ENCODE measurements at regions not wholly inside any gene's neighbourhood (a gene's known extent, or its start where the extent isn't known, plus 50 kb on each side); places are given as distances from the start of the nearest gene placed in this dataset.

GRCh38 chr14:38129705-38130104 lies 78.0 kb upstream of the SSTR1 start:
- H3K4me1 Mint-ChIP-seq = no peaks in the 10 kb centered on the region
- H3K4me3 Mint-ChIP-seq = no peak overlapping the region
- no peaks in the 10 kb centered on the region for H4K20me1 ChIP-seq (ENCODE audit: insufficient read depth, low read length)
- DNase-seq = no peak
- no peaks in the 10 kb centered on the region for H3K4me1 ChIP-seq (ENCODE audit: control insufficient read depth in 1 of 2, insufficient read depth in 2 of 2, low read length in 2 of 2)
- H3K27me3 ChIP-seq (ENCODE audit: control insufficient read depth in 2 of 2, insufficient read depth in 2 of 2, low read length in 2 of 2) = no peaks in the 10 kb centered on the region
- H3K9me3 ChIP-seq (replicated peaks in 1 of 2; ENCODE audit: control insufficient read depth in 1 of 2, insufficient read depth in 1 of 2, low read length in 2 of 2) = no peaks in the 10 kb centered on the region
- intact Hi-C loops (cut with micrococcal nuclease) = no loop called here
- H3K36me3 ChIP-seq (replicated peaks in 1 of 2; ENCODE audit: control insufficient read depth in 1 of 2, insufficient read depth in 2 of 2, low read length in 2 of 2) = no peaks in the 10 kb centered on the region
- no peak overlapping the region for H3K9ac ChIP-seq (ENCODE audit: insufficient read depth, low read length, poor library complexity, severe bottlenecking)
- no peak overlapping the region for H3K27ac ChIP-seq (ENCODE audit: low read depth in 1 of 2, low read length in 2 of 2)
- H3K4me3 ChIP-seq (replicated peaks in 1 of 3; ENCODE audit: low read depth in 2 of 3, low read length in 3 of 3) = no peak overlapping the region
- H3K4me2 ChIP-seq (replicated peaks; ENCODE audit: extremely low read depth, low read length, poor library complexity, severe bottlenecking) = no peak overlapping the region
- H3K36me3 Mint-ChIP-seq = no peaks in the 10 kb centered on the region
- no peaks in the 10 kb centered on the region for H3K27me3 Mint-ChIP-seq (ENCODE audit: low read depth in 3 of 3)
- H3K9me3 Mint-ChIP-seq = peaks cover 0 to 4% (median 0%) of the 10 kb centered on the region in 7 donors
- H3K27ac Mint-ChIP-seq = no peak overlapping the region
- WGBS (ENCODE audit: insufficient coverage) = no CpG with 5 or more reads among the region's 5 CpGs
- H2AFZ ChIP-seq (ENCODE audit: insufficient read depth, low read depth, low read length, poor library complexity, severe bottlenecking) = no peak overlapping the region
- TF ChIP-seq CTCF (IDR thresholded peaks at IDR 0.05) = no peak
- no peaks in the 10 kb centered on the region for H3K79me2 ChIP-seq (ENCODE audit: insufficient read depth, low read length)

GRCh38 chr14:38134416-38135030 lies 73.2 kb upstream of the SSTR1 start:
- Histone ChIP-seq H3K9ac (ENCODE audit: insufficient read depth, low read length, poor library complexity, severe bottlenecking) (no peak overlapping the region), H3K79me2 (ENCODE audit: insufficient read depth, low read length) (no peaks in the 10 kb centered on the region), H3K27me3 (ENCODE audit: control insufficient read depth in 2 of 2, insufficient read depth in 2 of 2, low read length in 2 of 2) (no peaks in the 10 kb centered on the region), H3K4me2 (replicated peaks; ENCODE audit: extremely low read depth, low read length, poor library complexity, severe bottlenecking) (no peak overlapping the region), H3K9me3 (replicated peaks in 1 of 2; ENCODE audit: control insufficient read depth in 1 of 2, insufficient read depth in 1 of 2, low read length in 2 of 2) (no peaks in the 10 kb centered on the region), H3K36me3 (replicated peaks in 1 of 2; ENCODE audit: control insufficient read depth in 1 of 2, insufficient read depth in 2 of 2, low read length in 2 of 2) (no peaks in the 10 kb centered on the region), H3K27ac (ENCODE audit: low read depth in 1 of 2, low read length in 2 of 2) (no peak overlapping the region), H2AFZ (ENCODE audit: insufficient read depth, low read depth, low read length, poor library complexity, severe bottlenecking) (no peak overlapping the region), H3K4me3 (replicated peaks in 1 of 3; ENCODE audit: low read depth in 2 of 3, low read length in 3 of 3) (no peak overlapping the region), H4K20me1 (ENCODE audit: insufficient read depth, low read length) (no peaks in the 10 kb centered on the region), H3K4me1 (ENCODE audit: control insufficient read depth in 1 of 2, insufficient read depth in 2 of 2, low read length in 2 of 2) (no peaks in the 10 kb centered on the region)
- no peaks in the 10 kb centered on the region for H3K4me1 Mint-ChIP-seq
- H3K36me3 Mint-ChIP-seq = no peaks in the 10 kb centered on the region
- peaks cover 0 to 2% (median 0%) of the 10 kb centered on the region in 7 donors for H3K9me3 Mint-ChIP-seq
- no peaks in the 10 kb centered on the region for H3K27me3 Mint-ChIP-seq (ENCODE audit: low read depth in 3 of 3)
- DNase-seq = no peak
- 95% methylated on average over 6 of the region's 10 CpGs for WGBS (ENCODE audit: insufficient coverage)
- intact Hi-C loops (cut with micrococcal nuclease) = no loop called here
- TF ChIP-seq CTCF (IDR thresholded peaks at IDR 0.05) = no peak
- no peak overlapping the region for H3K27ac Mint-ChIP-seq
- no peak overlapping the region for H3K4me3 Mint-ChIP-seq

All from CD14-positive monocyte (primary cell).